WI38 (cell line): ENCODE measurements at regions not wholly inside any gene's neighbourhood (a gene's known extent, or its start where the extent isn't known, plus 50 kb on each side); places are given as distances from the start of the nearest gene placed in this dataset.

Experiments
- H3K4me3 ChIP-seq: 2 replicates; pipeline ENCODE4 v1.5.1; 2011; ENCODE audit warnings: low read depth, mild to moderate bottlenecking, control low read depth, low read length
- TF ChIP-seq, protein P1 (sequence below): IDR thresholded peaks from 2 replicates; pipeline ENCODE4 v1.5.1; 2012; ENCODE audit warnings: low read depth, mild to moderate bottlenecking, control low read depth, low read length

- no peak overlapping the region for H3K4me3 ChIP-seq
- TF ChIP-seq, protein P1, sequence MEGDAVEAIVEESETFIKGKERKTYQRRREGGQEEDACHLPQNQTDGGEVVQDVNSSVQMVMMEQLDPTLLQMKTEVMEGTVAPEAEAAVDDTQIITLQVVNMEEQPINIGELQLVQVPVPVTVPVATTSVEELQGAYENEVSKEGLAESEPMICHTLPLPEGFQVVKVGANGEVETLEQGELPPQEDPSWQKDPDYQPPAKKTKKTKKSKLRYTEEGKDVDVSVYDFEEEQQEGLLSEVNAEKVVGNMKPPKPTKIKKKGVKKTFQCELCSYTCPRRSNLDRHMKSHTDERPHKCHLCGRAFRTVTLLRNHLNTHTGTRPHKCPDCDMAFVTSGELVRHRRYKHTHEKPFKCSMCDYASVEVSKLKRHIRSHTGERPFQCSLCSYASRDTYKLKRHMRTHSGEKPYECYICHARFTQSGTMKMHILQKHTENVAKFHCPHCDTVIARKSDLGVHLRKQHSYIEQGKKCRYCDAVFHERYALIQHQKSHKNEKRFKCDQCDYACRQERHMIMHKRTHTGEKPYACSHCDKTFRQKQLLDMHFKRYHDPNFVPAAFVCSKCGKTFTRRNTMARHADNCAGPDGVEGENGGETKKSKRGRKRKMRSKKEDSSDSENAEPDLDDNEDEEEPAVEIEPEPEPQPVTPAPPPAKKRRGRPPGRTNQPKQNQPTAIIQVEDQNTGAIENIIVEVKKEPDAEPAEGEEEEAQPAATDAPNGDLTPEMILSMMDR: no peak
These were observed 84.0 kb downstream of the SEC61B start for GRCh38 chr9:99305820-99306811.

DNA sequence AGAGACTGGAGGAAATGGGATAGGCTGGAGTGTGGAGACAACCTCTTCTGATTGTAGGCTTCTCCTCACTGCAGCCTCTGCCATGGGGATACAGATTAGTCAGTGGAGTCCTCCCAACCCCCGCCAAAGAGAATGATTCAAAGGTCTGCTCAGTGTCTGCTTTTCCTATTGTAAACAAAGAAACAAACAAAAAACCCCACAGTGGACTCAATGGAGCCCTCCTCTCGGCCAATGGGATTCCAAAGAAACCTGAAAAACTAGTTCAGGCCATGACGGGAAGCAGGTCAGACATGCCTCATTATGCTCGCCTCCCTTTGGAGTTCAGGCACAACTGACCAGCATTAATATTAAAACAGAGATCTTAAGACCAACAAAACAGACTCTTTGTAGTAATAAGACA lies 85.8 kb downstream of the SEC61B start:
- H3K4me3 ChIP-seq: no peak overlapping the region
- TF ChIP-seq, protein P1: no peak

- no peak overlapping the region for H3K4me3 ChIP-seq
- TF ChIP-seq, protein P1: no peak
These were observed 87.3 kb downstream of the SEC61B start for GRCh38 chr9:99309141-99309939.

DNA sequence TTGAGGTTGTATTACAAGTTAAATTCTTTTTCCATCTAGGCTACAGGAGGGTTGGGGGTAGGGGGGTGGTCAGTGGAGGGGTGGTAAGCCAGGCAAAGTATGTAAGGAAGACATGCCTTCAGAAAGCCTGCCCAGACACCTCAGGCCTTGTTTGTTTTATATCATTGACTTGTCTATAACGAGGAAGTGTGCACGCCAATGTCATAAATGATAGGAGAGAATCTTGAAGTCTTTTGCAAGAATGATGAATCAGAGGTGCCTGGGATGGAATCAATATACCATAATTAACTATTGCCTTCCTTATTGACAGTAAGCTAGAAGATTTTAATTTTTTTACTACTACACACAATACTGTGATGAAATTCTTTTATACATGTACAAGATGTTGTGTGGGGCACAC lies 90.7 kb downstream of the SEC61B start:
- TF ChIP-seq, protein P1: no peak
- no peak overlapping the region for H3K4me3 ChIP-seq

DNA sequence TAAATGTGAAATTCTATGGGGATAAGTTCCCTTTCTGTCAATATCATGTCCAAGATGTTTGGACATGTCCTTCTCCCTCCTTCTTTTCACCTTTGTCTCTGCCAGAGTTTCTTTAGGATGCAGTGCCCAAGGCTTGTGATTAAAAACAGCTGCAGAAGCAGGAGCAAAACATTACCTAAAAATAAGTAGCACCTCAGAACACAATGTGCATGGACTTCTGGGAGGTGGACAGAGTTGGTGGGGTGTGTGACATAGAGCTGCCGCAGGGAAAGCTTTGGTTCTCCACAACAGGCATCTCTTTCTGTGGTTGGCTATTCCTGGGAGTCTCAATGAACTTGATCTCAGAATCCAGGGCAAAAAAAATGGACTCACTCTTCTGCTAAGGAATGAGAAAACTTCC lies 97.0 kb downstream of the SEC61B start:
- H3K4me3 ChIP-seq: no peak overlapping the region
- TF ChIP-seq, protein P1: no peak

DNA sequence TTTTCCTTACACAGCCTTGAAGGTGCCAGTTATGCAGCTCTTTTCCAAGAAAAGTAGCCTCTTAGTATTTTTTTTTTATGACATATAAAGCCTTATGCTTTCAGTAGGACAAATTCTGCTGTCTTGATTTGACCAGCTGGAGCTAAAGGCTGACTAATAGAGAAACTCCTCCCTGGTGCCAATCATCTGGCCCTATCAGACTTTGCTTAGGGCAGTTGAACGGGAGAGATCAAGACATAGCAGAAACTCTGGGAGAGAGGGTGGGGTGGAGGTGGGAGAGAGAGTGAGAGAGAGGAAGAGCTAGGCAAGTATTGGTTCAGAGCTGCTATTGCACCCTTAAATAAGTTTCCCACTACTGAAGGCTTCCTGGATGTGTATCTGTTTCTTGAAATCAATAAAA lies 100.2 kb downstream of the SEC61B start:
- TF ChIP-seq, protein P1: no peak
- no peak overlapping the region for H3K4me3 ChIP-seq
